ENCODE measurements at regions not wholly inside any gene's neighbourhood (a gene's known extent, or its start where the extent isn't known, plus 50 kb on each side); places are given as distances from the start of the nearest gene placed in this dataset.

DNA sequence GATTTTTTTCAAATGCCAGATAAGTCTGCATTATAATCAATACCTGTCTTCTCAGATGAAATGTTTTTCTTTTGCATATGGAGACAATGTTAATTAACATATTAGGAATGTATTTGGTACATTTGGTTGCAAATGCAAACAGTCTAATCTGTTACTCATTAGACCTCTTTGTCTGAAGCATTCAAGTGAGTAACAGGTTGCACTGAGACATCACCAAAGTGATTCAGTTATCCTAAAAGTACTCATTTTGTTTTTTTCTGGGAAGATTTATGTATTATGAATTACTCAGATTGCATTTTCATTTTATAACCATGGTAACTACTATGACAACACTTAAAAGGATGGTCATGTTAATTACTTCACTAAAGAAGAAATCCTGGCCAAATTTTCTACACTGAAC, 513.6 kb downstream of the HTR7 start:
- TF ChIP-seq, protein P1, sequence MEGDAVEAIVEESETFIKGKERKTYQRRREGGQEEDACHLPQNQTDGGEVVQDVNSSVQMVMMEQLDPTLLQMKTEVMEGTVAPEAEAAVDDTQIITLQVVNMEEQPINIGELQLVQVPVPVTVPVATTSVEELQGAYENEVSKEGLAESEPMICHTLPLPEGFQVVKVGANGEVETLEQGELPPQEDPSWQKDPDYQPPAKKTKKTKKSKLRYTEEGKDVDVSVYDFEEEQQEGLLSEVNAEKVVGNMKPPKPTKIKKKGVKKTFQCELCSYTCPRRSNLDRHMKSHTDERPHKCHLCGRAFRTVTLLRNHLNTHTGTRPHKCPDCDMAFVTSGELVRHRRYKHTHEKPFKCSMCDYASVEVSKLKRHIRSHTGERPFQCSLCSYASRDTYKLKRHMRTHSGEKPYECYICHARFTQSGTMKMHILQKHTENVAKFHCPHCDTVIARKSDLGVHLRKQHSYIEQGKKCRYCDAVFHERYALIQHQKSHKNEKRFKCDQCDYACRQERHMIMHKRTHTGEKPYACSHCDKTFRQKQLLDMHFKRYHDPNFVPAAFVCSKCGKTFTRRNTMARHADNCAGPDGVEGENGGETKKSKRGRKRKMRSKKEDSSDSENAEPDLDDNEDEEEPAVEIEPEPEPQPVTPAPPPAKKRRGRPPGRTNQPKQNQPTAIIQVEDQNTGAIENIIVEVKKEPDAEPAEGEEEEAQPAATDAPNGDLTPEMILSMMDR (IDR thresholded peaks at IDR 0.05), result no peak
- TF ChIP-seq POLR2A (IDR thresholded peaks at IDR 0.05), result no peak

All from adrenal gland (tissue), 5 donors.